ENCODE measurements at regions not wholly inside any gene's neighbourhood (a gene's known extent, or its start where the extent isn't known, plus 50 kb on each side); places are given as distances from the start of the nearest gene placed in this dataset.

DNA sequence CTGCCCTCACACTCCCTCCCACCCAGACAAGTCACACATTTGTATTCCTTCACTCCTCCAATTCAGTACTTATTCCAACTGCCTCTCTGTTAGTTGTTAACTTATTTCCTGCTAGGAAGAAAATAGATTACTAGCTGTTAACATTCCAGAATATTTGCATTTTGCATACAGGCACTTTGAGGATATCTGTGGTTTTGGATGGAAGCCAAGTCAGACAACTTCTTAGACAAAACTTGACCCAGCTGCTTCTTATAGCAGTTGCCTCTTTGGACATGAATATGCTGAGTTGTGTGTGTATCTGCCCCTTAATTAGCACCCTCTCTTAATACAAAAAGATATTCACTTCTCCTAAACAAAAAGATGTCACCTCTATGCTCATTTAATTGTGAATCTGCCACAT, 1280.6 kb upstream of the ACO1 start:
- POLR2A ChIA-PET: interaction anchor here (0.6 kb wide), 1 partner anchor 626 kb away, joined by 4 read pairs; no protein-coding TSS in a partner anchor
- H3K9me3 Mint-ChIP-seq: no peaks in the 10 kb centered on the region
- H3K4me3 Mint-ChIP-seq: no peak overlapping the region

DNA sequence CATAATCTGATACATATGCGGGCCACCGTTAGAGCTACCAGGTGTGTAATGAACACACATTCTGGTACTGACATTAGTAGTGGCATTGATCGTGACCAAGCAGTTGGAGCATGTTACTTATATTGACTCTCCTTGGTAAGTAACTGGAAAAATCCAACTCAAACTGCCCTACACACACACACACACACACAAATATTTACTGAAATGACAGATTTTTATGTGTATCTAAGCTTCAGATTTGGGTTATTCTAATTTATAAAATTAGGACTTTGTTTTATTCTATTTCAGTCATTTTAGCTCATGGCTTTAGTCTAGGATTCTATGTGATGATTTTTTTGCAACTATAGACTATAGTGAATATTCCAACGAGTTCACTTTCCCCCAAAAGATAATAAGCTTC, 1280.2 kb upstream of the ACO1 start:
- Mint-ChIP-seq H3K36me3 (no peaks in the 10 kb centered on the region), H3K4me1 (peaks cover 0 to 5% (median 0%) of the 10 kb centered on the region in 4 donors), H3K9me3 (no peaks in the 10 kb centered on the region), H3K27ac (no peak overlapping the region), H3K27me3 (no peaks in the 10 kb centered on the region), H3K4me3 (no peak overlapping the region)
- ATAC-seq (no peak), DNase-seq (no peak)
- POLR2A ChIA-PET: interaction anchor here (0.6 kb wide), 1 partner anchor 626 kb away, joined by 4 read pairs; no protein-coding TSS in a partner anchor

More for the DNA sequence above, 1280.6 kb upstream of the ACO1 start:
- no peaks in the 10 kb centered on the region for H3K36me3 Mint-ChIP-seq
- peaks cover 0 to 5% (median 0%) of the 10 kb centered on the region in 4 donors for H3K4me1 Mint-ChIP-seq
- no peak for DNase-seq
- H3K27me3 Mint-ChIP-seq: no peaks in the 10 kb centered on the region
- no peak for ATAC-seq
- no peak overlapping the region for H3K27ac Mint-ChIP-seq

DNA sequence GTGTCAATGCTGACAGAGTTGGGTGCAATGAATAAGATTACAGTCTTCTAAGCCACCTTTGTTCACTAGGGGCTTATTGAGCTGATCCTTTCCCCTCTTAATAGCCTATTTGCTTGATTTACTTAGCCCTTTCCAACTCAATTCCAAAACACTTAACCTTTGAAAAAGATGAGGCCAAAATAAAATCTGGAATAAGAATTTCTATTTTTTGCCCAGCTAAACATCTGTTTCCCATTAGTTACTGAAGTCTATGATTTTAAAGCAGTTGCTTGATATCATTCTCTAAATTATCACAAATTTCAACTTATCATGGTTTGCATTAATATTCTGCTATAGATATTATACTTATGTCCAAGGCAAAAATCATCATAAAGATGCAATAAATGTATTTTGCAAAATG, 1272.0 kb upstream of the ACO1 start:
- H3K4me1 Mint-ChIP-seq: peaks cover 0 to 3% (median 0%) of the 10 kb centered on the region in 4 donors
- H3K36me3 Mint-ChIP-seq: no peaks in the 10 kb centered on the region
- POLR2A ChIA-PET: no interaction called here
- peaks cover 0 to 1% (median 0%) of the 10 kb centered on the region in 5 donors for H3K27me3 Mint-ChIP-seq
- ATAC-seq (no peak), DNase-seq (no peak)
- H3K27ac Mint-ChIP-seq: no peak overlapping the region
- no peaks in the 10 kb centered on the region for H3K9me3 Mint-ChIP-seq
- no peak overlapping the region for H3K4me3 Mint-ChIP-seq

DNA sequence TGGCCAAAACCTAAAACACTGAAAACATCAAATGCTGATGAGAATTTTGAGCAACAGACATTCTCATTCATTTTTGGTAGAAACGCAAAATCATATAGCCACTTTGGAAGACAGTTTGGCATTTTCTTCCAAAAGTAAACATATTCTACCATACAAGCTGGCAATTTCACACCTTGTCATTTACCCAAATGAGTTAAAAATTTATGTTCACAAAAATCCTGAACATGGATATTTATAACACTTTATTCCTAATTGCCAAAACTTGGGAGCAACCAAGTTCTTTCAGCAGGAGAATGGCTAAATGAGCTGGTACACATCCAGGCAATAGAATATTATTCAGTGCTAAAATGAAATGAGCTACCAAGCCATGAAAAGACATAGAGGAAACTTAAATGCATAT, 1270.1 kb upstream of the ACO1 start:
- POLR2A ChIA-PET: no interaction called here
- H3K9me3 Mint-ChIP-seq: no peaks in the 10 kb centered on the region
- no peak overlapping the region for H3K4me3 Mint-ChIP-seq
- H3K36me3 Mint-ChIP-seq: no peaks in the 10 kb centered on the region
- H3K27ac Mint-ChIP-seq: no peak overlapping the region
- peaks cover 0 to 1% (median 0%) of the 10 kb centered on the region in 5 donors for H3K27me3 Mint-ChIP-seq
- H3K4me1 Mint-ChIP-seq: peaks cover 0 to 3% (median 0%) of the 10 kb centered on the region in 4 donors
- DNase-seq: no peak
- ATAC-seq: no peak

DNA sequence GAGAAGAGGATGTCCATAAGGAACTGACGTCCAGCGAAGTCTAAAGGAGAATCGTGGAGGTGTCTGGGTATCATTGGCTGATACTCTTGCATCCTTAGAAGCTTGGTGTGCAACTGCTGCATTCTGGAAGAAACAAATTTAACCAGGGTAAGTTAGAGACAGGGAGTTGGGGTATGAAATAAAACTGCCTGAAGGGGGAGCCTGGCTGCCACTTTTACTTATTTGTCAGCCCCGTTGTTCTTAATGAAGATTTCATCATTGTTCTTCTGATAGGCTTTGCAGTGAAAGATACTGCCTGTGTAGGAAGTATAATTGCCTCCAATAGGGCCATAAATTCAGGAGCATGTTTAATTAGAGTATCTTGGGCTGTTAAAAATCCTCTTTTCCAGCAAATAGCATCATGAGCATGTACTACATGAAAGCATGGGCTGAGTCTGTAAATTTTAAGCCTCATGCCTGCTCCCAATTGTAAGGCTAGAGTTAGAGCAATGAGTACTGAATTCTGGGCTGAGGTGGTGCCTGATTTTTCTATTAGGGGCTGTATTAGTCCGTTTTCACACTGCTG, 1264.5 kb upstream of the ACO1 start:
- Mint-ChIP-seq H3K27ac (peak overlapping the region in 1 of 10 donors; percentile 9), H3K4me3 (no peak overlapping the region), H3K36me3 (peaks cover 0 to 24% (median 7%) of the 10 kb centered on the region in 3 donors), H3K9me3 (peaks cover 0 to 18% (median 6%) of the 10 kb centered on the region in 9 donors), H3K4me1 (peaks cover 4 to 11% (median 8%) of the 10 kb centered on the region in 4 donors), H3K27me3 (no peaks in the 10 kb centered on the region)
- peak; percentile 77 to 89 for ATAC-seq
- POLR2A ChIA-PET: interaction anchor here (1.5 kb wide), 1 partner anchor 184 kb away, joined by 4 read pairs; no protein-coding TSS in a partner anchor
- peak in 9 of 10 donors; percentile 2 to 74 (median 47) for DNase-seq

DNA sequence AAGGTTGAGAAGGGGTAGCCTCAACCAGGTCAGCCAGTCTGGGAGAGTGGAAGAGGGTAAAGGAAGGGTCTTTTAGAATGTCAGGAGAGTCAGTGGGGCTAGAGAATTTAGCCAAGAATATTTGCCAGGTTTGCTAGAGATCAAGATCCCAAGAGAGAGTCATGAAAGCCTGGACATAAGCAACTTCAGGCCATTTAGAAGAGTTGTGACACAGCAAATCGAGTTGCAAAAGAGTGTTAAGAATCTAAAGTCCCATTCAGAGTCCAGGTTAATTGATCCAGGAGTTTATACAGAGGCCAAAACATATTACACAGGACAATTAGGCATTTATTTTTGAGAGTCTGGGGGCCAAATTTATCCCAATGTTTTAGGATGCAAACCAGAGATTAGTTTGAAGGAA, 1260.1 kb upstream of the ACO1 start:
- ATAC-seq (no peak), DNase-seq (no peak)
- POLR2A ChIA-PET: no interaction called here
- no peaks in the 10 kb centered on the region for H3K27me3 Mint-ChIP-seq
- H3K4me1 Mint-ChIP-seq: peaks cover 4 to 14% (median 12%) of the 10 kb centered on the region in 4 donors
- peaks cover 0 to 18% (median 6%) of the 10 kb centered on the region in 9 donors for H3K9me3 Mint-ChIP-seq
- peaks cover 0 to 24% (median 7%) of the 10 kb centered on the region in 3 donors for H3K36me3 Mint-ChIP-seq
- no peak overlapping the region for H3K4me3 Mint-ChIP-seq
- H3K27ac Mint-ChIP-seq: peak overlapping the region in 4 of 10 donors; percentile 33 to 78 (median 43)

DNA sequence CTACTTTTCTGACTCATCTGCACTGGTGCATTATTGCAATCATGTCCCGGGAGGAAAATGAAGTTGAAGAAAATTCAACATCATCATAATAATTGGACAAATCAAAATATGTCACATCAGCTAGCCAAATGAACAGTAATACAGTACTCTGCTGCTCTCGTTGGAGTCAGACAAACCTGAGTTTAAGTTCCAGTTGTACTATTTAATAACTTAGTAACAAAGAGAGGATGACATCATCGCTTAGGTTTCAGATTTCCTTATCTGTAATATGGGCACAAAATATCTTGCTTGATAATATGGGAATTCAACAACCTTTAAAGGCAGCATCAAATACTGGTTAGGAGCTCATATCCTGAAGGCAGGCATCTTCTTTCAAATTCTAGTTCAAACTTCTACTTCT, 1248.9 kb upstream of the ACO1 start:
- H3K4me1 Mint-ChIP-seq: peaks cover 5 to 28% (median 13%) of the 10 kb centered on the region in 4 donors
- H3K27me3 Mint-ChIP-seq: no peaks in the 10 kb centered on the region
- no peak overlapping the region for H3K27ac Mint-ChIP-seq
- H3K9me3 Mint-ChIP-seq: peaks cover 0 to 6% (median 0%) of the 10 kb centered on the region in 9 donors
- ATAC-seq (no peak), DNase-seq (no peak)
- POLR2A ChIA-PET: no interaction called here
- H3K36me3 Mint-ChIP-seq: no peaks in the 10 kb centered on the region
- H3K4me3 Mint-ChIP-seq: no peak overlapping the region

DNA sequence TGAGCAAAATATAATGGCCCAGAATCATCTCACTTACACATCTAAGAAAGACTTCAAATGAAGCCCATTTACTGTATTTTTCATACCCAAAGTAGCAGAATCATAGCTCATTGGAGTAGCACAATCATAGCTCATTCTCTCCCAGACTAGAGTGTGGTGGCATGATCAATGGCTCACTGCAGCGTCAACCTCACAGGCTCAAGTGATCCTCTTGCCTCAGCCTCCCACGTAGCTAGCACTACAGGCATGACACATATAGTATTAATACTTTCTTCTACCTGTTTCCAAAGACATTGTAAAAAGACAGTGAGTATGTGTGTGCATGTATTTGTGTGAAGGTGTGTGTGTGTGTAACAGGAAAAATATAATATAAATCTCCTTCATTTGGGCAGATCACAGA, 1247.9 kb upstream of the ACO1 start:
- POLR2A ChIA-PET: no interaction called here
- Mint-ChIP-seq H3K27me3 (no peaks in the 10 kb centered on the region), H3K4me1 (peaks cover 5 to 28% (median 13%) of the 10 kb centered on the region in 4 donors), H3K9me3 (peaks cover 0 to 6% (median 0%) of the 10 kb centered on the region in 9 donors), H3K36me3 (no peaks in the 10 kb centered on the region), H3K4me3 (no peak overlapping the region), H3K27ac (no peak overlapping the region)
- no peak for ATAC-seq
- DNase-seq: no peak

DNA sequence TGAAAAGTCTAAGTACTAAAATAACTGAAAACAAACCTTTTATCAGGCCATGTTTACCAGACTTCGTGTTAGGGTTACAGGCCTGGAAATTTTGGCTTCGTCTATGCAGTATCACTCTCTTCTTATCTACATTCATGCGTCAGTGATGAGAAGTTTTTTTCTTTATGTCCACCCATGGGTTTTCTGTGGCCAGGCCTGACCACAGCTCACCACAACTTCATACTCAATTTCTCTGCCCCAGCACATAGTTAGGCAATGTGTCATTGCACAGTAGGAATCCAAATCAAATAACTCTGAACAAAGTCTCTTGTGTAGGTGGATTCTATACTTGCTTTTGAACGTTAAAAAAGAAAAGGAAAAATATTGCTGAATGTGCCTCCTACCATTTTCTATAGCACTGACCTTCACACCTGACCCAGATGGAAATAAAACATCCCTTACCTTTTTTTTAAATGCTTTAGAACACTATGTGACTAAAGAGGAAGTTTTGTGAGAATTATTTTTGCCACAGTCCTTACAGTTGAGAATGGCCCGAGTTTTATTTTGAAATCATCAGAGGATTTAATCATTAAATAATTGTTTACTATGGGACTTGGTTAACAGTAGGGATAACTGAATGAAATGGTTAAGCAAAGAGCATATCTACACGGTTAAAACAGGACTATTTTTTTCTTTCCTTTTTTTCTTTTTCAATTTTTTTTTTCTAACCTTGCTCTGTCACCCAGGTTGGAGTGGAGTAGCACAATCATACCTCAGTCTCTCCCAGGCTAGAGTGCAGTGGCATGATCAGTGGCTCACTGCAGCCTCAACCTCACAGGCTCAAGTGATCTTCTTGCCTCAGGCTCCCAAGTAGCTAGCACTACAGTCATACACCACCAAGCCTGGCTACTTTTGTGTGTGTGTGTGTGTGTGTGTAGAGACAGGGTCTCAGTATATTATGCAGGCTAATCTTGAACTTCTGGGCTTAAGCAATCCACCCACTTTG, 1247.0 kb upstream of the ACO1 start:
- ATAC-seq (no peak), DNase-seq (no peak)
- H3K4me1 Mint-ChIP-seq: peaks cover 5 to 25% (median 10%) of the 10 kb centered on the region in 4 donors
- H3K27me3 Mint-ChIP-seq: no peaks in the 10 kb centered on the region
- peak overlapping the region in 1 of 10 donors; percentile 24 for H3K27ac Mint-ChIP-seq
- peaks cover 0 to 5% (median 0%) of the 10 kb centered on the region in 9 donors for H3K9me3 Mint-ChIP-seq
- H3K36me3 Mint-ChIP-seq: no peaks in the 10 kb centered on the region
- H3K4me3 Mint-ChIP-seq: no peak overlapping the region
- POLR2A ChIA-PET: no interaction called here

DNA sequence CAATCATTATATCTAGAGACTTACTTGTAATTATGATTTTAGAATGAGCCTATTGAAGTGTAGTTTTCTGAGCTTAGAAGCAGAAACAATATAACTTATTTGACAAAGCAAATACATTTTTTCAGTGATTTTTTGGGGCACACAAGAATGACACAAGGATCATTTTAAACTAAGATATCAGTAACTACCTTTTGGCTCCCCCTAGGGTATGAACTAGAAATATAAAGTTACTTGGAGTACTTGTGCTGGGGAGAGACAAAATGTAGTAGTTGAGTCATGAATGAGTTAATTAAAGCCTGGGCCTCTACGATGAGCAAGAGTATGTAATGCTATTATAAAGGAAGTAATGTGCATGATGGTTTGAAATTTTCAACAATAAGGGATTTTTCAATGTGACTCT, 1244.1 kb upstream of the ACO1 start:
- peaks cover 0 to 10% (median 2%) of the 10 kb centered on the region in 4 donors for H3K4me1 Mint-ChIP-seq
- no peak for DNase-seq
- no peak overlapping the region for H3K4me3 Mint-ChIP-seq

DNA sequence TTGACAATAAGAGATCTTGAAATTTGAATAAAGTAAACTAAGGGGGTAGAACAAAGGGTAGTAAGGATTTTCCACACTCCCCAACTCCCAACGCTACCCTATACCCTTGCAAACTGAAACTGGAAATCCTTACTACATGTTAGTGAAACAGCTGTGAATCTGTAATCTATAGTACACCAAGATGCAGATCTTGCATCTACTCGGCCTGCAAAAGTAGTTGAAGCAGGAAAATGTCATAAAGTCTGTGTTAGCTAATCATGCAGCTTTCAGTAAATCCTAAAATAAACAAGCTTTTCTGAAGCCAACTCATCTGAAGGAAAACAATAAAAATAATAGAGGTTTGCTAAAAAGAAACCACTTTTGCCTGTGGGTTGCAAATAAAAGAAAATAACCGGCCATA, 1242.0 kb upstream of the ACO1 start:
- peaks cover 0 to 2% (median 0%) of the 10 kb centered on the region in 4 donors for H3K4me1 Mint-ChIP-seq
- no peaks in the 10 kb centered on the region for H3K27me3 Mint-ChIP-seq
- POLR2A ChIA-PET: no interaction called here
- DNase-seq (no peak), ATAC-seq (no peak)
- no peaks in the 10 kb centered on the region for H3K36me3 Mint-ChIP-seq
- H3K4me3 Mint-ChIP-seq: no peak overlapping the region
- H3K27ac Mint-ChIP-seq: peak overlapping the region in 2 of 10 donors; percentile 38 to 41
- H3K9me3 Mint-ChIP-seq: no peaks in the 10 kb centered on the region

More for the DNA sequence above, 1244.1 kb upstream of the ACO1 start:
- H3K36me3 Mint-ChIP-seq: no peaks in the 10 kb centered on the region
- POLR2A ChIA-PET: no interaction called here
- ATAC-seq: no peak
- peaks cover 0 to 2% (median 0%) of the 10 kb centered on the region in 9 donors for H3K9me3 Mint-ChIP-seq
- no peaks in the 10 kb centered on the region for H3K27me3 Mint-ChIP-seq
- H3K27ac Mint-ChIP-seq: no peak overlapping the region

DNA sequence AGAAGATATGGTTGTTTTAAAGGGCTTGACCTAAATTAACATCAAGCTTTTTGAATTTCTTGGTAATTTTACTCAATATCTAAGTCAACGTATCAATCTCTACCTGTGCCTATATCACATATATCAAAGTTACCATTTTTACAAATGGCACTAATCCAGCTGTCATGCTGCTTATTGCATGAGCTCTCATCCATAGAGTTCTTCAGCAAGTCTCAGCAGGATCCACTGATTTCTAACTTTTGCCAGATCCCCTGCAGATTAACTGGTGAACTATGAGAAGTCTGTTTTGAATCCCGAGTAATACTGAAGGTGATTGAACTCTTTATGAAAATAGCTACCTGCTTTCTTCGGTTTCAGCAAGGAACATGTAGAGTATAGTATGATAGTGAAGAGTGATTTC, 1239.8 kb upstream of the ACO1 start:
- peaks cover 0 to 2% (median 0%) of the 10 kb centered on the region in 4 donors for H3K4me1 Mint-ChIP-seq

More for the DNA sequence above, 1239.8 kb upstream of the ACO1 start:
- Mint-ChIP-seq H3K36me3 (peaks cover 0 to 2% (median 0%) of the 10 kb centered on the region in 3 donors), H3K4me3 (no peak overlapping the region), H3K27me3 (no peaks in the 10 kb centered on the region), H3K27ac (no peak overlapping the region), H3K9me3 (no peaks in the 10 kb centered on the region)
- DNase-seq: no peak
- no peak for ATAC-seq
- POLR2A ChIA-PET: no interaction called here

All from naive thymus-derived CD8-positive, alpha-beta T cell (primary cell).